Activated CD4-positive, alpha-beta T cell treated with anti-CD3 and anti-CD28 coated beads, Interleukin-2, amount 50 U/mL, for 4 hours (primary cell): ENCODE measurements at regions not wholly inside any gene's neighbourhood (a gene's known extent, or its start where the extent isn't known, plus 50 kb on each side); places are given as distances from the start of the nearest gene placed in this dataset.
"Not testable (repeated sequence)": the region's sequence is repeated elsewhere in the genome, so short reads cannot be mapped to it uniquely, and the experiment has no call there.

Source experiments
- DNase-seq, 2 experiments: peaks; one replicate each; pipeline ENCODE4 v3.0.0-alpha.2; 2020

DNA sequence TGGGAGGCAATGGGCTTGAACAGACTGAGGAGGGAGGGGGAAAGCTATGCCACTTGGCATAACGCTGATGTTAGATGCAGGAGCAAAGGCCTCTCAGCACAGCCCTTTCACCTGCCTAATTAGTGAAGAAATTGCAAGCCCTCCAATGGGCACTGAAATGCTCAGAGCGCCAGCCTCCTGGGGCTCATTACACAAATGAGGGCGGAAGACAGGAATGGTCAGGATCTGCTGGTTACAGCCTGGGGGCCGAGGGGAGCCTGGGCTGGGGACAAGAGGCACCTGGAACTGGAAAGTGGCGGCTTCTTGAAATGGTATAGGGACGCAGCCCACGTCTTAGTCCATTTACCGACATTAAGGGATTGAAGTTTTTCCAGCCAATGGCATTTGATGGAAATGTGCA is 50.2 kb upstream of the PLET1 start:
- DNase-seq = no peak

DNA sequence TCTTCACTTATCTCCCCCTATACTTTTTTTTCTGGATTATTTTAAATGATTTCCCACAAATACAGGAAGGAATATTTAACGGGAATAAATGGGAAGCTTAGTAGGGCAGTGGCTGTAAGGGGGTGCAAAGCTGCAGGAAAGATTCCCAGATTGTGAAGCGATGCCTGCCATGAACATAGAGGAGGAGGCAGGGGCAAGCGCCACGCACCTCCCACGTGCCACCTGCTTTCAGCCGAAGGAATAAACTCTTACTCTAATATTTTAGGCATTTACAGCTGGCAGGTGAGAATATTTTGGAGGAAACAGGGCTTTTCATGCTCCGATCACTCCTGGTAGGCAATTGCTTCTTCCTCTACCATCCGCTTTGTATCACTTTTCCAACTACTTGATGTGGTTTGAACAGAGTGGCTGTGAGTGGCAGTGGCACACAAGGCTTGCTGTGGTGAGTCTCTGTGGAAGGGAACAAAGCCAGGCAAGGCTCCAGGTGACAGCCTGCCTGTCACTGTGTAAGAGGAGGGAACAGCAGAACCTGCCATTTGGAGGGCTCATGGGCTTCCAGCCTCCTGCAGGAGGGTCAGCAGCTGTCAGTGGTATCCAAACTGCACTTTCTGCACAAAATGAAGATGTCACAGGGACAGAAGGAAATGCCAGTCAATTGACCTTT is 54.5 kb upstream of the PLET1 start:
- DNase-seq = no peak

DNA sequence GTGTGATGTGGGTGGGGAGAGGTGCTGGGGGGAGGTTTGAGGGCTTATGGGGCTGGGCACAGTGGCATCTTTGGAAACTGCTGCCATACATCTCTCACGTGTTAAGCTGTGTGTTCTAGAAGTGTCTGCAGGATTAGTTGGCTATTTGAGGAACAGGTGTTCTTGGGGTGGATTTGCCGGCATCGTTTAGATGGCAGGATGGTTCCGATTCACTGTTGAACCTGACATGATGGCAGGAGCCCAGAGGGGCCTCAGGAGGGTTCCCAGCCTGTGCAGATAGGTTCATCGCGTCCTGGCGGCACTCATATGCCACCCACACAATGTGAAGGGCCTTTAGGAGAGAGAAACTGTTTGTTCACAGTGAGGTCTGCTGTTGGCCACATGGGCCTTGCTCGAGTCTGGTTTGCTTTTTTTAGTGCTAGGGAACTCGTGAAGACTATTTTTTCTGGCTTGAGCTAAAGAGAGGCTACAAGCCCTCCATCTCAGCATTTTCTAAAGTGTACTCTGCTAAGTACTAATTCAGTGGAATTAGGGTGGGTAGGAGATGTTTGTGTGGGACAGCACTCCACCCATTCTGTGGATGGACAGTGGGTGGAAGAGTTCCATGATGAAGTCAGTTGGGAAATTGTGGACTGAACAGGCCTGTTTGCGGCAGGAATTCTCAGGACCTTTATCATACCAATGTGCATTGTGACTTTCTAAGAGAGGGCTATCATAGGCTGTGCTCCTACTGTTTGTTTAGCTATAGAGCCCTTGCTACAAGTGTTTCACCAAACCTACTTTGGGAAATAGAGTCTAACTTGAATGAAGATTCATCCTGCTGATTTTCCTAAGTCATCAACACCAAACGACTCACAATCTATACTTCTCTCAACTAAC is 55.4 kb upstream of the PLET1 start:
- no peak for DNase-seq

- DNase-seq = no peak
Observed at GRCh38 chr11:112316971-112317370, 56.3 kb upstream of the PLET1 start.

DNA sequence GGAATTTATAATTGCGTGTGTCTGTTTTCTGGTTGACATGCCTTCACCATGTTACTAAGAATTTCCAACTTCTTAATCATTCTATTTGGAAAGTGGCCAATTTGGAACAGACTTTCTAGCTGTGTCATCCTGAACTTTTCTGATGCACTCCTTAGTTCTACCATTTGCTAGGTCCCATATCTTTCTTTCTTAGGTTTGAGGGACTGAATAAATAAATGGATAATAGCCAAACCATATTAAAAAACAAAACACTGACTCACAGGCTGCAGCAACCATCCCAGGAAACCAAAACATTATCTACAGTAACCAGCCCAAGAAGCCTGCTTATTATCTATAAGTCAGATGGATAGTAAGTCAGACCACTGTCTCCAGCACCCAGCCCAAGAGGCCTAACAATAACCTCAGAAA is 57.5 kb upstream of the PLET1 start:
- DNase-seq = no peak

DNA sequence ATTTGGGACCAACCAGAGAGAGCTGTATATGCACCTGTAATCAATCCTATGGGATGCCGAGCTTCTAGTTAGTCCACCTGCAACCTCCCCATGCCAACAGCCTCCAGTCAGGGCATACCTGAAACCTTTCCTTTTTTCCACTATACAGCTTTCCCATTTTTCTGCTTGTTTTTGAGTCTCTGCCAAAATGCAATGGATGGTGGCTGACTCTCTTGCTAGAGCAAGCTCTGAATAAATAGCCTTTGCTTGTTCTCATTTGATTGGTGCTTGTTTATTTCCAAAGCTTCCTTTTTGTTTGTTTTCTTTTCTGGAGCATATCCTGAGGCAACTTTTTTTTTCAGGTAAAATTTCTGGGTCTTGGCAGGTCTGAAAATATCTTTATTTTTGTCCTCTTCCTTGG is 58.0 kb upstream of the PLET1 start:
- DNase-seq = no peak

DNA sequence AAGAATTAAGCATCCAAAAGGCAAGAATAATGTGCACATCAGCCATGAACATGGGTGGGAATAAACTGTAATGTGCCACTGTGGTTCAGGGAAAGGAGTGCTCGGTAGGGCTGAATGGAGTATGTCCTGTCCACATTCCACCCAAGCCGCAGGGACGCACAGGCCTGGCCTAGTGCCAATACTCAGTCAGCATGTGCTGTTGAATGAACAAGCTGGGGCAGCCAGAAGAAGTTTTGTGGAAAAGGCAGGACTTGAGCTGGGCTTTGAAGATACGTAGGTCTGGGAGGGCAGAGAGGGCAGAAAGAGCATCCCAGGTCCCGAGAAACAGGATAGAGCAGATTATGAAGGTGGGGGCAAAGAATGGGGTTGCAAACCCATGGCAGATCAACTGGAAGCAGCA is 60.0 kb upstream of the PLET1 start:
- no peak for DNase-seq

- DNase-seq = no peak
Observed at GRCh38 chr11:112321501-112322172, 61.0 kb upstream of the PLET1 start.

DNA sequence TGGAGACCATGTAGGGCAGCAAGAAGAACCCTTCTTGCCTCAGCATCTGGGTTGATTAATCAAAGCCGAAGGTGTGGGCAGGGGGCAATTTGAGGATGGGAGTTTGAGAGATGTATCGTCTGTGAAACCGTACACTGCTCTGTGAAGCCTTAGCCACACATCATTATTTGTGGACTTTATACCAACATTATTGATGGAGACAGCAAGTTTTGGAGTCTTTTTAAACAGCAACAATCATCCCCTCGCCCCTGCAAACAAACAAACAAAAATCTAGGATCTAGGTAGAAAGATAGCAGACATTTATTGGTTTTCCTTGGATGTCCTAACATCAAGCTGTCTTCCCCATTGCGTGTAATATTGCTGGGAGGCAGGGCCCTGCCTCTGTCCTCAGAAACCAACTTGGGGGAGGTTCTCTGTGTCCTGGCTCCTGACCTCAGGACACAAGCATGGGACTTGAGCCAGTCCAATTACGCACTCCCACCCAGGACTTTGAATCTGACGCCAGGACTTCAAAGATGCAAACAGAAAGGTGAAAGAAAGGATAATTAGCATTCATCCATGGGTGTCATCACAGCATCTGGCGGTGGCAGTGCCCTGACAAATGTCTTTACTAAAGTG is 61.6 kb upstream of the PLET1 start:
- no peak for DNase-seq

DNA sequence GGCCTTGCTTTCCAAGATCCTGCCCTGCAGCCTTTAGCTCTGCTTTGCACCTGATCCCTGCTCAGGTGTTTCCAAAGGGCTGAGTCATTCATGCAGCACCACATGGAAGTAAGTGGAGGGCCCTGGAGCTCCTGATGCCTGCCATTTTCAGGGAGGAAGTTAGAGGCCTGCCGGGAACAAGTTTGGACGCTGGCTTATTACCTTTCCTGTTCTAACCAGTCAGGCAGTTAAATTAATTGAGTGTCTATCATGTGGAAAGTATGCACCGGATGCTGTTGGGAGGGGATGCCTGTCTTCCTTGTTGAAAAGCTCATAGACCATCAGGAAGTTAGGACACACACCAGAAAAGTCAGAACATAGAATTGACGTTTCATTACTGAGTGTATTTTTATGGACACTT is 73.7 kb upstream of the PLET1 start:
- no peak for DNase-seq

GRCh38 chr11:112336356-112336886 is 75.8 kb upstream of the PLET1 start:
- DNase-seq = no peak

GRCh38 chr11:112339566-112339965 is 78.9 kb upstream of the PLET1 start:
- DNase-seq = no peak

GRCh38 chr11:112343368-112344039 is 82.8 kb upstream of the PLET1 start:
- no peak for DNase-seq

- DNase-seq = no peak
Observed at GRCh38 chr11:112344040-112344413, 83.4 kb upstream of the PLET1 start.

GRCh38 chr11:112345166-112345565 is 84.5 kb upstream of the PLET1 start:
- no peak for DNase-seq

DNA sequence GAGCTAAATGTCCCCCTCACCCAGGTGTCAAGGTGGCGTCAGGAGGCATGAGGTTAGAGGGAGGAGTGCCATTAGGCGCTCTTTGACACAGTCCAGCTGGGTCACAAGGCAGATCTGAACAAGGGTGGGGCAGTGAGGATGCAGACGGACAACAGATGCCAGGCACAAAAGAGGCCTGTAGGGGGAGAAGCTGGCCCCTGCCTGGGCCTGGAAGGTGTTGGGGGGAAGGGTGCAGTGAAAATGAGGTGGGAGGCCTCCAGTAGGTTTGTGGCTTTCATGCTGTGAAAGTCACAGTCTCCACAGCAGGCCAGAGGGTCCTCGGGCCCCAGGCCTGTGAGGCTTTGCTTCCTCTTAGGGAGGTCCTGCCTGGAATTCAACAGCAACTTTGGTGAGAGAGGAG is 85.0 kb upstream of the PLET1 start:
- DNase-seq = no peak

DNA sequence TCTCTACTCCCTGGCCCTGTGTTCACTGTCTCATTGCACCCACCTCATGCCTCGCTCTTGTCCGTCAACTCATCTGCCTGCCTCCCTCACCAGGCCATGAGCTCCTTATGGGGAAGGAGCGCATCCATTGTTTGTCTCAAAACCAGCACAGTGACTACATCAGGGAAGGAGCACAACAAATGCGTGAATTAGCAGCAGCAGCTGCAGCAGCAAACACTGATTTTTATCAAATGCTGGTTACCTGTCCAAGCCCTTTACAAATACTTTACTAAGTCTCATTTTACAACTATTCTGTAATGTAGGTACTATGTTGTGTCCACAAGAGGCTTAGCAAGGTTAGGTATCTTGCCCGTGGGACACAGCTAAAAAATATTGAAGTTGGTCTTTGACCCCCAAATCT is 85.9 kb upstream of the PLET1 start:
- no peak for DNase-seq

DNA sequence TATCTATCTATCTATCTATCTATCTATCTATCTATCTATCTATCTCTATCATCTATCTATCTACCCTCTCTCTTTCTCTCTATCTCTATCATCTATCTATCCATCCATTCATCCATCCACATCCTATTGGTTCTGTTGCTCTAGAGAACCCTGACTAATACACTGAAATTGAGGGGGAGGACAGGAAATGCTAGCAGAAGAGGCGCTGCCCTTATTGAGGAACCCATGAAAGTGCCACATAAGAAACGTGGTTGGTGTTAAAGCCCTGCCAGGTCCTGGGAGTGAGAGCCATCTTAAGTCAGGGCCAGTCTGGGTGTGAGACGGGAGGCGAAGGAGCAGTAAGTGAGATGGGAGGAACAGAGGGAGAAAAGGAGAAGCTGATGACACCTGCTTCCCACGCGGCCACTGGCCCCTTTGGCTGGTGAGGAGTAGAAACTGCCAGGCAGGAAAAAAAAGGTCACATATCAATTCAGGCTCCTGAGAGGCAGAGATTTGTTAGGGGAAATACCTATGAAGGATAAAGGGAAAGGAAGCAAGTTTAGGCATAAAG is 87.9 kb upstream of the PLET1 start:
- DNase-seq = no peak

- not testable (repeated sequence) for DNase-seq
Observed at GRCh38 chr11:112351423-112351822, 90.8 kb upstream of the PLET1 start.

GRCh38 chr11:112352907-112353306 is 92.2 kb upstream of the PLET1 start:
- DNase-seq = no peak

DNA sequence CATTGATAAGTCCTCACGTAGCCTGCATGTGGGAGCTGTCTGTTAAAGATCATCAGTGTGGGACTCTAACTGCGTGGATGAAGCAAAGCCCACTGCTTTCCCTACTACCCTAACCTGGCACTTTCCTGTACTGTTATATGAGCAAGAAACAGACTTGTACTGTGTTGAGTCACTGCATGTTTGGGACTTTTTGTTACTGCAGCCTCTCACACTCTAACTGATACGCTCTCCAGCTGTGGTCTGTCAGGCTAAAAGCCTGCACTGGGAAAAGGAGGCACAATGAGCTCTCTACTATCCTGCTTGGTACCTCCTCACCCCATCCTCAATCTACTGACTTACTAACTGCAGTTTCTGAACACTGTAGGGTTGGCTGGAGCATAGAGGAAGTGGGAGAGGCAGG is 93.7 kb upstream of the PLET1 start:
- no peak for DNase-seq

DNA sequence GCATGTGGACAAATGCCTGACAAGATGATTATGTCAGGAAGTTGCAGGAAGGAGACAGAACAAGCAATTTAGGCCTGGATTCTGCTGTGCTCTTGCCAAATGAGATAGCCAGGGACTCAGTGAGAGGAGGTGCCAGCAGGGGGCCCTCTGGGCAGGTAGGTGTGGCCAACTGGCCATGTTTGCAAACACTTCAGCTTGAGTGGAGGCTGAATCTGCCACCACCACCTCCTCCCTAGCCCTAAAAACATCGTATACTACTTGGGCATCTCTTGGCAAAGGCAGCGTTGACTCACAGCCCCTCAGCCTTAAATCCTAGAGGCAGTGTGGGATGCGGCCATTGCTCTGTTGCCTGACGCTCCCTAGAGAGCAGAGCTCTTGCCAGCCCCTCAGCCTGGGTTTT is 95.1 kb upstream of the PLET1 start:
- DNase-seq = no peak
